HG03139 (cell line): ENCODE measurements at regions not wholly inside any gene's neighbourhood (a gene's known extent, or its start where the extent isn't known, plus 50 kb on each side); places are given as distances from the start of the nearest gene placed in this dataset.

Experiments used
- ATAC-seq: cut with Tn5 transposase; IDR thresholded peaks from one replicate; pipeline ENCODE4 v1.9.1; 2021; ENCODE audit not compliant: unreplicated experiment

- ATAC-seq, result no peak
Measured at GRCh38 chr2:180743401-180743800, 237.0 kb upstream of the UBE2E3 start.

DNA sequence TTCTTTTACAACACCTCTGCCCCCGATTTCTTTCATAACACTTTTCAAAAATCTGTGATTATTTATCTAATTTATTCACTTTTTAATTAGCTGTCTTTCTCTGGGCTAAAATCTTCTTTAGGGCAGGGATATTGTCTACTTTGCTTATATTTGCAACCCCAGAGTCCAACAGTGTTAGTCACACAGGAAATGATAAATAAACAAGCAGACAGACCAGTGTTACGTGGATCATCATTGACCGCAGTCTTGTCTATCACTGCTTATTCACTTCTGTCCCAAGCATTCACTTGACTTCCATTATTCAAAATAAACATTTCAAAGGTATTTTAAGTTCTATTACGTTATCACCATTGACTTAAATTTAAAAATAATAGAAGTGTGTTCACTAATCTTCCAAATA, 237.6 kb upstream of the UBE2E3 start:
- ATAC-seq, result no peak

DNA sequence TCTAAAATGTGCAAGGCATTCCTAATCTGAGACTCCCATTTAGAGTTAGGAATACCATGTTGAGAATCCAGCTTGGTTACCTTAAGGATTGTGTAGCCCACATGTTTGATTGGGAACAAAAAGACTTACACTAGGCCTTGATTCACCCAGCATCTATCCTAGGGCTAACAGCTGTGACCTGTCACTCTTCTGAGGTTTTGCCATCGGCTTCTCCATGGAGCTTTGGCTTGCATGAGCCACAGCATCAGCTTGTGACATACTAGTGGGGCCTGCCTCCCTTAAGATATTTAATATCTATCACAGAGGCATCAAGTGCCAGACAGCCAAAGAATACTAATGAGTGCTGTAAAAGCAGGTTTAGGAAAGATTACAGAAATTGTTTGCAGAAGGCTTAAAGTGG, 241.3 kb upstream of the UBE2E3 start:
- no peak for ATAC-seq

DNA sequence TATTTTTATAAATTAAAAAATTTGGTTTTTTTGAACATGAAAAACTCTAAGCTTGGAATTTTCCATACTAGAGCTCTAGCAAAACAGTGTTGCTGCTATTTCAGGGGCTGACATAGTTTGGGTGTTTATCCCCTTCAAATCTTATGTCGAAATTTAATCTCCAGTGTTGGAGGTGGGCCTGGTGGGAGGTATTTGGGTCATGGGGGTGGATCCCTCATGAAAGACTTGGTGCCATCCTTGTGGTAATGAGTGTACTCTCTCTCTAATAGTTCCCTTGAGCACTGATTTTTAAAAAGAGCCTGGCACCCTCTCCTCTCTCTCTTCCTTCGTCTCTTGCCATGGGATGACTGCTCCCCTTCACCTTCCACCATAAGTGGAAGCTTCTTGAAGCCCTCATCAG, 244.6 kb upstream of the UBE2E3 start:
- no peak for ATAC-seq

DNA sequence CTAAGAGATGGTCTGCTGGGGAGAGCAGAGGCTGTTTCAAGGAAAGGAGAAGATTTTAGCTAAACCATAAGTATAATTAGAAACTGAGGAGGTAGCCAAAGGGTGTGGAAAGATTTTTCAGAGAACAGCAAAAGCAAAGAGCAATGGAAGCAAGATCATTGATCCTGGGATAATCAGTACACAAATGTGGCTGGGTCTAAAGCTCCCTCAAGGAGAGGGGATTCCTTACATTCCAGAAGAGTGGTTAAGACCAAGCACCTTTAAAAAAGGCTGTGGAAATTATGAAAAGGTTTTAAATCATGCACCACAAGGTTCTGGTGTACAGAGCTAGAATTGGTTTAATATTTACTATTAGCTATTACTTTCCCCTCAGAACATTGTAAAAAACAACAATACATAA, 246.0 kb upstream of the UBE2E3 start:
- ATAC-seq, result no peak

DNA sequence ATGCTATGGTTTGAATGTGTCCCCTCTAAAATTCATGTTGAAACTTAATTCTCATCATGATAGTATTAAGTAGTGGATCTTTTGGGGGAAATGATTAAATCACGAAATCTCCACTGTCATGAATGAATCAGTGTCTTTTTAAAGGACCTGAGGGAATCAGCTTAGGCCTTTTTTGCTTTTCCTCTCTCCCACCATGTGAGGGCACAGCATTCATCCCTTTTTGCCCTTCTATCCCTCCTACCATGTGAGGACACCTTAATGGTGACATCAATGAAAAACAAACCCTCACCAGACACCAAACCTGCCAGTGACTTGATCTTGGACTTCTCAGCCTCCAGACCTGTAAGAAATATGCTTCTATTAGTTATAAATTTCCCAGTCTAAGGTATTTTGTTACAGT, 247.1 kb upstream of the UBE2E3 start:
- no peak for ATAC-seq

GRCh38 chr2:180732337-180732736, 248.1 kb upstream of the UBE2E3 start:
- no peak for ATAC-seq

DNA sequence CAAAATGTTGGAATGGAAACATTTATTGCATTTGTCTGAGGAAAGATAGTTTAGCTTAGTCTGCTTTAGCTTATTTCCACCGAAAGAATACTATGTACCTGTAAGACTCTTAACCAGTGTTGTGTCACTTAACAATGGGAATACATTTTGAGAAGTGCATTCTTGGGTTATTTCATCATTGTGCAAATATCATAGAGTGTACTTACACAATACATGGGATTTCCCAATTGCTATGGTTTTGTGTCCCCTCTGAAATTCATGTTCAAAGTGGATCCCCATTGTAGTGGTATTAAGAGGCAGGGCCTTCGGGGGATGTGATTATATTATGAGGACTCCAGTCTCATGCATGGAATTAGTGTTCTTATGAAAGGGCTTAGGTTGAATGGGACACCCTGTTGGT, 249.4 kb upstream of the UBE2E3 start:
- no peak for ATAC-seq

DNA sequence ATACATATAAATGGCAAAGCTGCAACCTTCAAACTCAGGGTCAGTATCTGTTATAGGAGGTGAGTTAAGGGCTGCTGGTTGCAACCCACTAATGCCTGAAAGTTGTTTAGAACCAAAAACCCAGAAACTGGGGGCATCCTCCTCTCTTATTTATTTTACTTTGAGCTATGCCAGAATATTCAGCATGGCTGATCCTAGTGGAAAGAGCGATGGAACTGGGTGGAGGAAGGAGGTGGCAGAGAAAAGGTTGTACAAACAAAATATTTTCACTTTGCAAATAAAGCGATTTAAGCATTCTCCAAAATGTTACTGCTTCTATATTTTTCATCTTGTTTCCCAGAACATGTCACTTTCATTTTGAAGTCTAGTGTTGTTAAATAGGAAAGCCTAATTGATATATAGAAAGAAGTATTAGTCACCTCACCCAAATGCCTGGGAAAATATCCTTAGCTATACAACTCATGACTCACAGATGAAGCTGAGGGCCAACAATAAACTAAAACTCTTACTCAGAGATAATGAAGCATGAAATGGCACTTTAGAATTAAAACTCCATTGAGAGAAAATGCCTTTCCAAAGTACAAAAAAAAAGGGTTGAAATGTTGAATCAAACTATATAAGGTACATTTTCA, 251.4 kb upstream of the UBE2E3 start:
- no peak for ATAC-seq

DNA sequence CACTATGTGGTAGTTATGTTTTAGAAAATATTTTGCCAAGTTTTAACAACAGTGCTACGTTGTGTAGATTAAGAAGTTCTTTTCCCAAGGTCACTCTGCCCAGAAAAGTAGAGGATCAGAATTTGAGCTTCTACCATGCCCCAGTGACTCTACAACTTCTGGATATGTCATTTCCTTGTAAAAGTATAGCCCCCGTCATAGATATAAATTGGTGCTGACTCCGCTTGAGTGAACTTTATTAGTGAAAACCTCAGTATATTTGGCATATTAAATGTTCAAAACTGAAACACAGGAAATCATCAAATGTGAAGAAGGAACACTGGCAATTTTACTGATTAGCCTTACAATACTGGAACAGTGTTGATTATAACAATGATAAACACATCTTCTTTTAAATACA, 256.7 kb upstream of the UBE2E3 start:
- no peak for ATAC-seq

GRCh38 chr2:180722551-180723239, 257.7 kb upstream of the UBE2E3 start:
- ATAC-seq, result no peak

- ATAC-seq, result no peak
Measured at GRCh38 chr2:180720829-180721228, 259.6 kb upstream of the UBE2E3 start.

GRCh38 chr2:180717588-180717987, 262.8 kb upstream of the UBE2E3 start:
- no peak for ATAC-seq

DNA sequence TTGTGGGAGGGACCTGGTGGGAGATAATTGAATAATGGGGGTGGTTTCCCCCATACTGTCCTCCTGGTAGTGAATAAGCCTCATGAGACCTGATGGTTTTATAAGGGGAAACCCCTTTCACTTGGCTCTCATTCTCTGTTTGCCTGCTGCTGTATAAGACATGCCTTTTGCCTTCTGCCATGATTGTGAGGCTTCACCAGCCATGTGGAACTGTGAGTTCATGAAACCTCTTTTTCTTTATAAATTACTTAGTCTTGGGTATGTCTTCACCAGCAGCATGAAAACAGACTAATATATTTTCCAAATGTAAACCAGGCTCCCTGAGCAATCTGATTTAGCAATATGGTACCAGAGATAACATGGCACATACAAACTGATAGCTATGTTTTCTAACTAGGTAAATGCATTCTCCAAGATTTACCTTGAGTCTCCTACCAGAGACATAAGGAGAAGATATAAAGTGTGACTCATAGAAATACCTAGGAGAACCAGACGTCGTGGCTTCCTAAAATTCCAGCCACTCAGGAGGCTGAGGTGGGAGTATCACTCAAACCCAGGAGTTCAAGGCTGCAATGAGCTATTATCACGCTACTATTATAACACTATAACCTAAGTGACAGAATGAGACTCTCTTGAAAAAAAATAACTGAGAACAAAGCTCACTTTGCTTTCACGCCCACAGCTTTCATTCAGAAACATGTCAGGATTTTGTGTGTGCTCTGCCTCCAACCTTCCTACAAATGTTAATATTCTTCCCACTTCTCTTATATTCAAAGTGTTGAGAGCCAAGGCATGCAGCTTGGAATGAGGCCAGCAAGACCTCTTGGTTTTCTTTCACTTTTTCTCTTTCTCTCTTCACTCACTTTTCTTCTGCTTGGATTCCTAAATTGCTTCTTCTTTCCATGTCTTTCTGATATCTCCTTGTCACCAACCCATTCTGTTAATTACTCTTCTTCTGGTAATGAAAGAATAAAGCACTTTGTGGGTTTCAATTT, 263.9 kb upstream of the UBE2E3 start:
- no peak for ATAC-seq

- no peak for ATAC-seq
Measured at GRCh38 chr2:180715044-180715443, 265.4 kb upstream of the UBE2E3 start.

DNA sequence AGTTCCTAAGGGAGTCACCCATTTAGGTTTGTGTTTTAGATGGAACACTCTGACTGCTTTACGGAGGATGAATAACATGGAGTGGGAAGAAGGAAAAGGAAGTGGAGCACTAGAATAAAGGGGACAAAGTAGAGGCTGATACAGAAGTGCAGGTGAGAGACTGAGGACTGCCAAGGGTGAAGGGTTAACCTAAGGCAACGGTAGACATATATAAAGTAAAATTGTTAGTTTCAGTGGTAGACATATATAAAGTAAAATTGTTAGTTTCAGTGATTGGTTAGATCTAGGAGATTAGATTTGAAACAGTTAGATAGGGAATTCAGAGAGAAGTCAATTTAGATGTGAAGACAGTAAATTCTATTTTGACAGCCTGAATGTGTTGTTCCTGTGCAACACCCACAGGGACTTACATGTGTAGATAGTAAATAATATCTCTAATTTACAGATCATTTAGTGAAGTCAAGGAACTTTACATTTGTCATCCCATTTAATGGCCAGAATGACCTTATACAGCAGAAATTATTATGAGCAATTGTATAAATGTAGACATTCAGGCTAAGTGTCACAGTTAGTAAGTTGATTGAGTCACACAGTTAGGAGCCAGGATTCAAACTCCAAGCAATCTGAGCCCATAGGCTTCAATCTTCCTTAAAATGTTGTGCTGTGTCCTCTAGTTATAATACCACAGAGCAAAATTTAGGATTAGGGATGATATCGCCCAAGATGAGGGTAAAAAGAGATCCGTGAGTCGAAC, 270.8 kb upstream of the UBE2E3 start:
- ATAC-seq, result no peak

DNA sequence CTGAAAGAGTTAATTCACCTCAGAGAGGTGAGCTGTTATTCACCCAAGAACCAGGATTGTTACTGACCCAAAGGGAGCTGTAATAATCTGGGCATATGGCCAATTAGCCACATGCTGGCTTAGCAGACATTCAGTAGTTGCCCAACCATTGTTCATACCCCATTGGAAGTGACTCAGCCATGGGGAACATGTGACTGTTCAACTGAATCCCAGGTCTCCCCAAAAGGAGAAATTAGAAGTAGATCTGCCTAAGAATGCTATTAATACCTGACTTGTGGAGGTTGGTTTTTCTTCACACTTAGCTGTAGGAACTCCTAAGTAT, 272.6 kb upstream of the UBE2E3 start:
- ATAC-seq, result no peak

GRCh38 chr2:180707175-180707883, 273.1 kb upstream of the UBE2E3 start:
- ATAC-seq, result no peak

- ATAC-seq, result no peak
Measured at GRCh38 chr2:180706694-180707093, 273.7 kb upstream of the UBE2E3 start.

- no peak for ATAC-seq
Measured at GRCh38 chr2:180705551-180705950, 274.9 kb upstream of the UBE2E3 start.

DNA sequence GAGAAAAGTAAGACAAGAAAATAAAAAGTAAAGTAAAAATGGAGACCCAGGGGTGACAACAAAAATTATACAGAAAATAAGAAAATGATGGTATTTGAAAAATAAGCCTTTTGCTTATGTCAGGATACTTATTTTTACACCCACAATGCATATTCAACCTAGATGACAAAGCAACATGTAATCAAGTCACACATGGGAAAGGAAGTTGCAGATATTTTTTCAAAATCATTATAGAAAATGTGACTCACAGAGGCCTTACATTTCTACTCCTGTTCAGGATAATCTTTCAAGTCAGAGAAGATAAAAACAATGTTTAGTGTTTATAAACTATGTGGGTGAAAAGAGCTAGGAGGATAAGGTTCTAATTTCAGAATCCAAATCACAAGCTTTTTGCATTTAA, 275.3 kb upstream of the UBE2E3 start:
- no peak for ATAC-seq
